ENCODE measurements at regions not wholly inside any gene's neighbourhood (a gene's known extent, or its start where the extent isn't known, plus 50 kb on each side); places are given as distances from the start of the nearest gene placed in this dataset.
"Not testable (repeated sequence)": the region's sequence is repeated elsewhere in the genome, so short reads cannot be mapped to it uniquely, and the experiment has no call there.

DNA sequence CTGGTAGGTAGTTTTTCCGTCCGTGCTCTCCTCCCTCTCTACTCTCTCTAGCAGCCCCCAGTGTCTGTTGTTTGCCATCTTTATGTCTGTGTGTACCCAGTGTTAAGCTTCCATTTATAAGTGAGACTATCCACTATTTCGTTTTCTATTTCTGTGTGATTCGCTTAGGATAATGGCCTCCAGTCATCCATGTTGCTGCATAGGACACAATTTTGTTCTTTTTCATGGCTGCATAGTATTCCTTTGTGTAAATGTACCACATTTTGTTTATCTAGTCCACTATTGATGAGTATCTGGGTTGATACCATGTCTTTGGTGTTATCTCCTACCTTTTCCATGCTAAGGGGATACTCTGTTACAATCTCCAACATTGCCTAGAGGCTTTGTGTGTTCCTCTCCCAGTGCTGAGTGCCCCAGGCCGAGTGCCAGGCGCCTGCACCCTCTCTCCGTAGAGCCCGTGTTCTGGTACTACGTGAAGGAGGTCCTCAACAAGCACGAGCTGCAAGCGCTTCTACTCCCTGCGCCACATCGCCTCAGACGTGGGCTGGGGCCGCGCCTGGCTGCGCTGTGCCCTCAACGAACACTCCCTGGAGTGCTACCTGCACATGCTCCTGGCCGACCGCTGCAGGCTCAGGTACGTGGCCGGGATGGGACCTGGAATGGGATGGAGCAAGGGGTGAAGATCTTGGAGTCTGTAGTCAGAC lies 98.3 kb upstream of the CRYM start:
- TF ChIP-seq, protein P1, sequence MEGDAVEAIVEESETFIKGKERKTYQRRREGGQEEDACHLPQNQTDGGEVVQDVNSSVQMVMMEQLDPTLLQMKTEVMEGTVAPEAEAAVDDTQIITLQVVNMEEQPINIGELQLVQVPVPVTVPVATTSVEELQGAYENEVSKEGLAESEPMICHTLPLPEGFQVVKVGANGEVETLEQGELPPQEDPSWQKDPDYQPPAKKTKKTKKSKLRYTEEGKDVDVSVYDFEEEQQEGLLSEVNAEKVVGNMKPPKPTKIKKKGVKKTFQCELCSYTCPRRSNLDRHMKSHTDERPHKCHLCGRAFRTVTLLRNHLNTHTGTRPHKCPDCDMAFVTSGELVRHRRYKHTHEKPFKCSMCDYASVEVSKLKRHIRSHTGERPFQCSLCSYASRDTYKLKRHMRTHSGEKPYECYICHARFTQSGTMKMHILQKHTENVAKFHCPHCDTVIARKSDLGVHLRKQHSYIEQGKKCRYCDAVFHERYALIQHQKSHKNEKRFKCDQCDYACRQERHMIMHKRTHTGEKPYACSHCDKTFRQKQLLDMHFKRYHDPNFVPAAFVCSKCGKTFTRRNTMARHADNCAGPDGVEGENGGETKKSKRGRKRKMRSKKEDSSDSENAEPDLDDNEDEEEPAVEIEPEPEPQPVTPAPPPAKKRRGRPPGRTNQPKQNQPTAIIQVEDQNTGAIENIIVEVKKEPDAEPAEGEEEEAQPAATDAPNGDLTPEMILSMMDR (IDR thresholded peaks at IDR 0.05): not testable (repeated sequence)
- not testable (repeated sequence) for TF ChIP-seq POLR2A (IDR thresholded peaks at IDR 0.05)
